ENCODE measurements at regions not wholly inside any gene's neighbourhood (a gene's known extent, or its start where the extent isn't known, plus 50 kb on each side); places are given as distances from the start of the nearest gene placed in this dataset.

DNA sequence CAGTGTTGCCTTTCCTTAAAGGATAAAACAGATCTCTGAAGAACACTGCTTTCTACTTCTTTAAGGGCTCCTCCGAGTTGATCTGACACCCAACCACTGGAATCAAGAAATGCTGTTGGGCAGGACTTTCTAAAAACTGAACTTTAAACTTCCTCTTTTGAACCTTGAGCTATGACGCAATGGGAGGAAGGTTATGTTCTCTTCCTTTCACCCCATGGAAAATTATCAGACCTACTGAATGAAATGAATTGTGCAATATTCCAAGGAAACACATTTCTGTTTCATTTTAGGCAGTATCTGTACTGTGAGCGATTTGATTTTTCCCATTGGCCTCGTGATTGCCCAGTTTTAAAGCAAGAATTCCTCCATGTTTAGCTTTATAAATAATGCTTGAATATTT lies 206.0 kb upstream of the PRR16 start:
- TF ChIP-seq POLR2A (IDR thresholded peaks at IDR 0.05) (no peak), CTCF (IDR thresholded peaks at IDR 0.05) (no peak)
